ENCODE measurements at regions not wholly inside any gene's neighbourhood (a gene's known extent, or its start where the extent isn't known, plus 50 kb on each side); places are given as distances from the start of the nearest gene placed in this dataset.

GRCh38 chr11:19635332-19635731 is 77.3 kb upstream of the NAV2 start:
- TF ChIP-seq, protein P1, sequence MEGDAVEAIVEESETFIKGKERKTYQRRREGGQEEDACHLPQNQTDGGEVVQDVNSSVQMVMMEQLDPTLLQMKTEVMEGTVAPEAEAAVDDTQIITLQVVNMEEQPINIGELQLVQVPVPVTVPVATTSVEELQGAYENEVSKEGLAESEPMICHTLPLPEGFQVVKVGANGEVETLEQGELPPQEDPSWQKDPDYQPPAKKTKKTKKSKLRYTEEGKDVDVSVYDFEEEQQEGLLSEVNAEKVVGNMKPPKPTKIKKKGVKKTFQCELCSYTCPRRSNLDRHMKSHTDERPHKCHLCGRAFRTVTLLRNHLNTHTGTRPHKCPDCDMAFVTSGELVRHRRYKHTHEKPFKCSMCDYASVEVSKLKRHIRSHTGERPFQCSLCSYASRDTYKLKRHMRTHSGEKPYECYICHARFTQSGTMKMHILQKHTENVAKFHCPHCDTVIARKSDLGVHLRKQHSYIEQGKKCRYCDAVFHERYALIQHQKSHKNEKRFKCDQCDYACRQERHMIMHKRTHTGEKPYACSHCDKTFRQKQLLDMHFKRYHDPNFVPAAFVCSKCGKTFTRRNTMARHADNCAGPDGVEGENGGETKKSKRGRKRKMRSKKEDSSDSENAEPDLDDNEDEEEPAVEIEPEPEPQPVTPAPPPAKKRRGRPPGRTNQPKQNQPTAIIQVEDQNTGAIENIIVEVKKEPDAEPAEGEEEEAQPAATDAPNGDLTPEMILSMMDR (IDR thresholded peaks at IDR 0.05; ENCODE audit: low read depth, low read length), result no peak
- no peak for TF ChIP-seq EZH2phosphoT487 (IDR thresholded peaks at IDR 0.05; ENCODE audit: low read depth)
